Large intestine (tissue), 3 donors: ENCODE measurements at regions not wholly inside any gene's neighbourhood (a gene's known extent, or its start where the extent isn't known, plus 50 kb on each side); places are given as distances from the start of the nearest gene placed in this dataset.
"Not testable (repeated sequence)": the region's sequence is repeated elsewhere in the genome, so short reads cannot be mapped to it uniquely, and the experiment has no call there.

Source experiments
- DNase-seq, 2 donors: peaks; one replicate each; pipeline versions ENCODE4 v3.0.0 to v3.0.0-alpha.2; 2013
- H3K27ac ChIP-seq: one replicate; pipeline ENCODE4 v1.5.1; 2013; ENCODE audit warnings: low read length
- H3K27me3 ChIP-seq: 2 replicates; pipeline ENCODE4 v1.6.1; 2013; ENCODE audit warnings: low read length; ENCODE audit not compliant: control insufficient read depth, insufficient read depth
- H3K36me3 ChIP-seq: 2 replicates; pipeline ENCODE4 v1.6.1; 2013; ENCODE audit warnings: low read length; ENCODE audit not compliant: control insufficient read depth, insufficient read depth
- H3K4me1 ChIP-seq: one replicate; pipeline ENCODE4 v1.6.1; 2013; ENCODE audit warnings: low read length; ENCODE audit not compliant: control insufficient read depth, insufficient read depth
- H3K4me3 ChIP-seq: one replicate; pipeline ENCODE4 v1.5.1; 2013; ENCODE audit warnings: low read length
- H3K9me3 ChIP-seq: one replicate; pipeline ENCODE4 v1.6.1; 2013; ENCODE audit warnings: mild to moderate bottlenecking, low read depth, low read length, moderate library complexity; ENCODE audit not compliant: control insufficient read depth
- WGBS: methylation state at CpG from one replicate; pipeline ENCODE4 v1.1.5; 2013; ENCODE audit warnings: low lambda C conversion rate; ENCODE audit not compliant: insufficient coverage; 5-methylcytosine and 5-hydroxymethylcytosine counted together

DNA sequence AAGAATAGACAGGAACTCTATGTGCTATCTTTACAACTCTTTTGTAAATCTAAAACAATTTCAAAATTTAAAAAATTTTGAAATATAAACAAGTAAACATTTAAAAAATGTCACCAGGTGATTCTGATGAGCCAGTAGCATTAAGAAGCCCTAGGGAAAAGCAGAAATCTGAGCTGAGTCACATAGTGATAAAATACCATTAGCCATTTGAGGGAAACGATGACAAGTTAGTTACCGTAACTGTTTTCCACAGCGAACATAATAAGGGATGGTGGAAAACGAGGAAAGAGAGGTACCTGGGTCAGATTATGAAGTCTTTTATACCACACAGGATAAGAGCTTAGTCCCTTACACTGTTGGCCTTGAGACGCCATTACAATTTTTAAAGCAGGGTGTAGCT, 55.5 kb downstream of the PRR15 start:
- no peak for DNase-seq
- Histone ChIP-seq H3K4me1 (no peaks in the 10 kb centered on the region), H3K4me3 (no peak overlapping the region), H3K27ac (no peak overlapping the region), H3K9me3 (no peaks in the 10 kb centered on the region), H3K27me3 (no peaks in the 10 kb centered on the region), H3K36me3 (no peaks in the 10 kb centered on the region)
- WGBS, result 92% methylated on average over 2 of the region's 5 CpGs

DNA sequence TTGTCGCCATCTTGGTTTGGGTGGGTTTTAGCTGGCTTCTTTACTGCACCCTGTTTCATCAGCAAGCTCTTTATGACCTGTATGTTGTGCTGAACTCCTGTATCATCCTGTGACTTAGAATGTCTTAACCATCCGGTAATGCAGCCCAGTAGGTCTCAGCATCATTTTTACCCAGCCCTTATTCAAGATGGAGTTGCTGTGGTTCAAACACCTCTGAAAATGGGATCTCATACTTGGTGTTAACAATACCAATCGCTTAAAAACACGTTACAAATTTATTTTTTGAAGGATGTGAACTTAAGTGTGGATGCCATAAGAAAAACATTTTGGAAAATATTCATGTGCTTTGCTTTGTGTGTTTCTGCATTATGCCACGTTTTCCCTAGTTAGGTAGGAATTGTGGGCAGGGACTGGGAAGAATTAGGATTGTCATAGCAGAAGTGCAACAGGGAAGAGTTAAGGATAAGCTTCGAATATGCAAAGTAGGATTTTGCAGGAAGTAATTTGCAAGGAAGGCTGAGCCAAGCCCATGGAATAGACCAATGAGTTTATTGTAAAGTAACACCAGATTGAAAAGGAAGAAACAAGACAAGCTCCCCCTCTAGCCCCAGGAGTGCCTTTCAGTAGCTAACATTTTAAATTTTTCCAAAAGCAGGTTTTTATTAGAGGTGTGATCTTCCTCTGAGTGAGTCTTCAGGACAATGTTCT, 56.4 kb downstream of the PRR15 start:
- Histone ChIP-seq H3K4me3 (no peak overlapping the region), H3K9me3 (no peaks in the 10 kb centered on the region), H3K4me1 (no peaks in the 10 kb centered on the region), H3K36me3 (no peaks in the 10 kb centered on the region), H3K27ac (no peak overlapping the region), H3K27me3 (no peaks in the 10 kb centered on the region)
- DNase-seq, result no peak
- WGBS, result 43% methylated on average over 2 of the region's 6 CpGs

DNA sequence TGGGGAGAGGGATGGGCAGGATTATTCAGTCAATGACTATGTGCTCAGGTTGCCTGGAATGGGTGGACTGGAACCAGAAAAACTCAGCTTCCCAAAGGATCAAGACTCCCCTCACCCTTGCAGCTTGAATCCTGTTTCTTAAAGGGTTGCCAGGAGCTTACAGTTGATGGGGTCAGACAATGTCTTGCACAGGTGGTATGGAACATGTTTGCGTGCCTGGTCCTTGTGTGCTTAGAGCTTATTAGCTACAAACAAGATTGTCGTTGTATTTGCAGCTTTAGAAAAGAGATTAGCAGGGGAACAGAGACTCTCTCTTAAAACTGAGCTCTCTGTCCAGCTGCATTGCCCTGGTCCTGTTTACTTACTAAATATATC, 56.9 kb downstream of the PRR15 start:
- Histone ChIP-seq H3K4me3 (no peak overlapping the region), H3K36me3 (no peaks in the 10 kb centered on the region), H3K27ac (no peak overlapping the region), H3K4me1 (no peaks in the 10 kb centered on the region), H3K27me3 (no peaks in the 10 kb centered on the region), H3K9me3 (no peaks in the 10 kb centered on the region)
- WGBS, result 40% methylated on average over 1 of the region's 2 CpGs
- DNase-seq, result no peak

DNA sequence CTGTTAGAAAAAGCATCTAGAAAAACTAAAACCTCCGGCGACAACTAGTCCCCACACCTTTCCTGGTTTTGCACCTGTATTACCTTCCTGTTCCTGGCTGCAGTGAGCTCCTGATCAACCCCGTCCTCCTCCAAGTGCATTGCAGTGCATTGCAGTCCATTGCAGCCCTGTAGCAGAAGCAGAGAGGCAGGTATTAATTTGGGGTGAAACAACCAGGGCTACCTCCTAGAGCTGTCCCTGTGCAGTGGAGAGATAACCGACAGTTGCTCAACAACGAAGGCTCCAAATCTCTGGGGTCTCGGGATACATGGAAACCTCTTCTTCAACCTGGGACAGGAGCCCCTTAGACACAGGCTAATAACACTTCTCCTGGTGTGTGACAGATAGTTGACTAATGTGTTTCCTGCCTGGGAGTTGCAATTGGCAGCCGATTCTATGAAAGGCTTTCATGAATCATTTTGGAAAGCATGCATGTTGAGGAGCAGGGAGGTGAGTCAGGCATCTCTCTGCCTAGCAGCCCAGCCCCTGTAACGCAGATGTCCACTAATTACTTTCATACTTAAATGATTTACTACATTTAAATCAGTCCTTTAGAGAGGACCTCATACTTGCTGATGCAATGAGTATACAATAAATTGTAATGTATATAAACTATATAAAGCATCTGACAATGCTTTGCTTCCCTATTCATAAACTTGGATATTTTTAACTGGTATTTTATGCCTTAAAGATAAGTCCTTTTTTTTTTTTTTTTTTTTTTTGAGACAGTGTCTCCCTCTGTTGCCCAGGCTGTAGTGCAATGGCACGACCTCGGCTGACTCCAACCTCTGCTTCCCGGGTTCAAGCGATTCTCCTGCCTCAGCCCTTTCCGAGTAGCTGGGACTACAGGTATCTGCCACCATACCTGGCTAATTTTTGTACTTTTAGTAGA, 59.0 kb downstream of the PRR15 start:
- Histone ChIP-seq H3K9me3 (no peaks in the 10 kb centered on the region), H3K4me3 (no peak overlapping the region), H3K36me3 (no peaks in the 10 kb centered on the region), H3K4me1 (no peaks in the 10 kb centered on the region), H3K27me3 (no peaks in the 10 kb centered on the region), H3K27ac (no peak overlapping the region)
- WGBS, result no CpG with 5 or more reads among the region's 13 CpGs
- DNase-seq, result no peak

DNA sequence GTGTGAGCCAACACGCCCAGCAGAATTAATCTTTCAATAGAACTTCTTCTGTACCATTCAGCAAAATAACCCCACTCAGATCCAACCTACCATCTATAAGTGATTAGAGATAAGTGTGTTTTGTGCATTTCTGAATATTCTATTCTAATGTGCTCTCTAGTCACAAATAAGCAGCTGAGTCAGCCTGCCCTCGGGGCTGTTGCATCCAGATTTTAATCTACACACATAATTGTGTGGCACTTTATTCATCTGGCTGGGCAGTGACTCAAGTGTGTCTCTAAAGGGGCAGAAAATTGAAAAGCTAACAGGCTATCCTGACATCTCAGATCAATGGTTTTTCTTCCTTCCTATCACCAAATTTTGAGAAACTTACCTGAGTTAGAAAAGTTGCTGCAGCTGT, 60.3 kb downstream of the PRR15 start:
- H3K27me3 ChIP-seq, result no peaks in the 10 kb centered on the region
- no peaks in the 10 kb centered on the region for H3K9me3 ChIP-seq
- H3K4me1 ChIP-seq, result no peaks in the 10 kb centered on the region
- H3K27ac ChIP-seq, result no peak overlapping the region
- no CpG with 5 or more reads among the region's 2 CpGs for WGBS
- H3K4me3 ChIP-seq, result no peak overlapping the region
- no peaks in the 10 kb centered on the region for H3K36me3 ChIP-seq
- DNase-seq, result no peak

DNA sequence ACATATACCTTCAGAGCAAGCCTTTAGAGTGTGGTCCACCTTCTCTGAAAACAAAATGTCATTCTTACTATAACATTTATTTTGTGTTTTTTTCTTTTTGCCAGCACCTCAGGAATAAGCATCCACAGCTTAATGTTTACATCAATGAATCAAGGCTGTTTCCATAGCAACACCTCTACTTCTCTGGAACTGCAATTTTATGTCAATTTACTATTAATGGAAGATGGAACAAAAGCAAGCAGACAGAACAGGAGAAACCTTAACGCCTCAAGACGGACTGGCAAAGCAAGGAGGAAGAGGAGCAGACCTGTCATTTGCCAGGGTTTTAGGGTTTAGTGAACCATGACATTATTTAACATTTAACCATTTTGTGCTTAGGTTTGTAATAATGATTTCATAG, 63.1 kb downstream of the PRR15 start:
- H3K9me3 ChIP-seq, result no peaks in the 10 kb centered on the region
- no peak overlapping the region for H3K4me3 ChIP-seq
- no peaks in the 10 kb centered on the region for H3K4me1 ChIP-seq
- no peaks in the 10 kb centered on the region for H3K36me3 ChIP-seq
- no peak for DNase-seq
- no peak overlapping the region for H3K27ac ChIP-seq
- no peaks in the 10 kb centered on the region for H3K27me3 ChIP-seq
- no CpG with 5 or more reads among the region's 2 CpGs for WGBS

DNA sequence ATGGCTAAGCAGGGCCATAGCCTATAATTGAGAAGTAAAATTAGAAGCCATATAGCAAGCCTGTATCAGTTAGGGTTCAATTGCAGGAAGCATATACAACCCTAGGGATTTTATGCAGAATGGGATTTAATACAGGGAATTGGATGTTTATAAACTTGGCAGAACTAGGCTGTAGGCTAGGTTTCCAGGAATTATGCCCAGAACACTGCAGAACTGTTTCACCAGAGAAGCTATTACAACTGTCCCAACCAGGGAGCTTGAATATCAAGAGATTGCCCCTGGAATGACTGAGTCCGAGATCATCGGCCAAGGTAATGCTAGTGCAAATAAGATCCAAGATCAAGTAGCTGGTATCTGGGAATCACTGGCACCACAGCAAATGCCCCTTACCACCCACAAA, 64.0 kb downstream of the PRR15 start:
- no CpG with 5 or more reads among the region's 2 CpGs for WGBS
- H3K36me3 ChIP-seq, result no peaks in the 10 kb centered on the region
- H3K9me3 ChIP-seq, result no peaks in the 10 kb centered on the region
- no peak for DNase-seq
- H3K4me1 ChIP-seq, result no peaks in the 10 kb centered on the region
- H3K4me3 ChIP-seq, result no peak overlapping the region
- H3K27ac ChIP-seq, result no peak overlapping the region
- H3K27me3 ChIP-seq, result no peaks in the 10 kb centered on the region

DNA sequence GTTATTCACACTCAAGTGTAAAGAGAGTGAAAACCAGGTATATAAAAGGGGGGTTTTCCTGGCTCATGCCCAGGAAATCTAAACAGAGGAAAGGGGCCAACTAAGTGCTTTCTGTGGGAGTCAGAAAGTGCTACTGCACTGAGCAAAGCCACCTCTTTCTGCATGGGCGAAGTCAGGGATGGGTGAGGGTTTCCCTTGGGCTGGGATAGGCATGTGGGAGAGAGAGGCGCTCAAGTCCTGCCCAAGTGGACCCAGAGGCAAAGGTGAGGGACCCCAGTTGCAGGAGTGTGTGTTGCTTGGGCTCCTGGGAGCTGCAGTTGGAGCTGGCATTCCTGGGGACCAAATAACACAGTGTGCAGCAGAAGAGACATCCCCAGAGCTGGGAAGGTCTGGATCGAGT, 65.9 kb downstream of the PRR15 start:
- no peaks in the 10 kb centered on the region for H3K36me3 ChIP-seq
- no CpG with 5 or more reads among the region's 3 CpGs for WGBS
- no peak for DNase-seq
- H3K27me3 ChIP-seq, result no peaks in the 10 kb centered on the region
- no peak overlapping the region for H3K4me3 ChIP-seq
- H3K4me1 ChIP-seq, result no peaks in the 10 kb centered on the region
- no peak overlapping the region for H3K27ac ChIP-seq
- H3K9me3 ChIP-seq, result no peaks in the 10 kb centered on the region

DNA sequence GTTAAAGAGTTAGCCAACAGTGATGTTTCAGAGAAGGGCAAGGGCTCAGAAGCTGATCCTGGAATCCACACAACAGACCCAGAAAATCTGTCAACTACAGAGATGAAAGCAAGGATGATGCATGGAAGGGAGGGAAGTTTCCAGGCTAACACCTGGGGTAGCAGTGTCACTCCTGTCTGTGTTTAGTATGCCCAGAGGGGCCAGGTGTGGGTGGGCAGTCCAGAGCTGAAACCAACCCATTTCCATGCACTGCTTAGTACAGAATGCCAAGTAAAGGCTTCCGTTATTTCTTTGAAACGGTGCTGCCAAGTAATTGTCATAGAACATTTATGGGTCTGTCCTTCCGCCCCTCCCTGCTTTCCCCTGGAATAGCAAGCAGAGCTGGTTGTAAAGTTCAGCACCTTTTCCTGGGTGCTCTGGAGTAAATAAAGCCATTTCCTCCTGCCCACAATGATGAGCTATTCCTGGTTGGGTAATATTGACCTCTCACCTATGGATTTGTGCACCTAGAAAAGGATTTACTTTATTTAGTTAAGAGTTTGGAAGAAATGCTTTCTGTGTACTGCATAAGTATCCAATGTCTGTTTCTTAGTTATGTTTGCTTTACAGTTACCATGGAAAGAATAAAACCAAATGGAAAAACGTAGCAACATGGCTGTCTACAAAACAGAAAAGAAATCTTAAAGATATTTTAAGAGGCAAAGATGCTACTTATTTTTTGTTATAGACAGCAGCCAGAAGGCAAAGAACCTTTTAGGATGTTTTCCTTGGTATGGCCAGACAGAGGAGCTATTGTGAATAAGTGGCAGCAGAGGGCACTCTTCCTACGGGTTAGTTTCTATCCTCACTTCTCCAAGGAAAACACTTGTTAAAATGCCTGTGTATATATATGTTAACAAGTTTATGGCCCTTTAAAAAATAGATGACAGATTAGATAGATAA, 71.7 kb downstream of the PRR15 start:
- not testable (repeated sequence) for H3K4me1 ChIP-seq, H3K27ac ChIP-seq
- DNase-seq, result peak; percentile 16 to 24

DNA sequence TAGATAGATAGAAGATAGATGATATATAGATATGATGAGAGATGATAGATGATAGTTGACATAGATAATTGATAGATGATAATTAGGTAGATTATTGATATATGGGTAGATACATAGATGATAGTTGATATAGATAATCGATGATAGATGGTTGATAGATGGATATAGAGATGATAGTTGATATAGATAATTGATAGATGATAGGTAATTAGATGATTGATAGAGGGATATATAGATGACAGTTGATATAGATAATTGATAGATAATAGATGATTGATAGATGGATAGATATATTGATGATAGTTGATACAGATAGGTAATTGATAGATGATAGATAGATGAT, 72.3 kb downstream of the PRR15 start:
- Histone ChIP-seq H3K27me3 (no peaks in the 10 kb centered on the region), H3K9me3 (no peaks in the 10 kb centered on the region), H3K4me3 (no peak overlapping the region), H3K27ac (no peak overlapping the region), H3K36me3 (peaks cover 4% of the 10 kb centered on the region), H3K4me1 (peaks cover 3% of the 10 kb centered on the region)
- 83% methylated on average over 1 of the region's 1 CpG for WGBS
- DNase-seq, result no peak

More for the DNA sequence above, 71.7 kb downstream of the PRR15 start:
- H3K36me3 ChIP-seq, H3K4me3 ChIP-seq, H3K27me3 ChIP-seq, H3K9me3 ChIP-seq: not testable (repeated sequence)
- WGBS, result 17% methylated on average over 1 of the region's 5 CpGs
